Prostate gland (tissue), 2 donors: ENCODE measurements at regions not wholly inside any gene's neighbourhood (a gene's known extent, or its start where the extent isn't known, plus 50 kb on each side); places are given as distances from the start of the nearest gene placed in this dataset.

Experiments used
- POLR2A ChIP-seq: fragments of 450-650 bp; IDR thresholded peaks from one replicate; pipeline ENCODE4 v1.6.1; 2016; ENCODE audit warnings: antibody characterized with exemption, mild to moderate bottlenecking
- TF ChIP-seq, protein P1 (sequence below), 4 experiments: fragments of 200-600 bp in 2 of 4; fragments of 450-650 bp in 2 of 4; sonication (generic) in 2 of 4; IDR thresholded peaks; 1 replicate in 3 of 4; 2 replicates in 1 of 4; pipeline ENCODE4 v1.5.1; 2016 to 2019; ENCODE audit warnings: antibody characterized with exemption in 4 of 4, mild to moderate bottlenecking in 2 of 4, moderate library complexity in 2 of 4

DNA sequence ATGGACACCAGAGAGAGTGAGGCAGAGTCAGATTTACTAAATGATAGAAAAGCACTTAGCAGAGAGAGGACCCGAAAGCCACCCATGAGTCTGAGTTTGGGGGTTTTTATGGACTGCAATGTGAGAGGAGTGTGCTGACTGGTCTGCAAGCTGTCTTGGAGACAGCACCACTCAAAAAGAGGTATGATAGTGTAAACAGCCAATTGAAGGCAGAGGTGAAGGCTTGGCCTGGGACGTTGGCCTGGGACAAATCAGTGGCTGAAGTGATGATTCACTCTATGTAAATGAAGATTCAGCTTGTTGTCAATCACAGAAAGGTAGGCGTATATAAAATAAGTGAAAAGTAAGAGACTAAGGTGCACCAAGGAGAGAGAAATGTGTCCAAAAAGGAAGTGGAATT lies 217.6 kb upstream of the ZFP42 start:
- no peak for TF ChIP-seq POLR2A
- TF ChIP-seq, protein P1, sequence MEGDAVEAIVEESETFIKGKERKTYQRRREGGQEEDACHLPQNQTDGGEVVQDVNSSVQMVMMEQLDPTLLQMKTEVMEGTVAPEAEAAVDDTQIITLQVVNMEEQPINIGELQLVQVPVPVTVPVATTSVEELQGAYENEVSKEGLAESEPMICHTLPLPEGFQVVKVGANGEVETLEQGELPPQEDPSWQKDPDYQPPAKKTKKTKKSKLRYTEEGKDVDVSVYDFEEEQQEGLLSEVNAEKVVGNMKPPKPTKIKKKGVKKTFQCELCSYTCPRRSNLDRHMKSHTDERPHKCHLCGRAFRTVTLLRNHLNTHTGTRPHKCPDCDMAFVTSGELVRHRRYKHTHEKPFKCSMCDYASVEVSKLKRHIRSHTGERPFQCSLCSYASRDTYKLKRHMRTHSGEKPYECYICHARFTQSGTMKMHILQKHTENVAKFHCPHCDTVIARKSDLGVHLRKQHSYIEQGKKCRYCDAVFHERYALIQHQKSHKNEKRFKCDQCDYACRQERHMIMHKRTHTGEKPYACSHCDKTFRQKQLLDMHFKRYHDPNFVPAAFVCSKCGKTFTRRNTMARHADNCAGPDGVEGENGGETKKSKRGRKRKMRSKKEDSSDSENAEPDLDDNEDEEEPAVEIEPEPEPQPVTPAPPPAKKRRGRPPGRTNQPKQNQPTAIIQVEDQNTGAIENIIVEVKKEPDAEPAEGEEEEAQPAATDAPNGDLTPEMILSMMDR (IDR thresholded peaks at IDR 0.05), result no peak
